OCI-LY3 (cell line): ENCODE measurements at regions not wholly inside any gene's neighbourhood (a gene's known extent, or its start where the extent isn't known, plus 50 kb on each side); places are given as distances from the start of the nearest gene placed in this dataset.
"Not testable (repeated sequence)": the region's sequence is repeated elsewhere in the genome, so short reads cannot be mapped to it uniquely, and the experiment has no call there.

Source experiments
- EZH2phosphoT487 ChIP-seq: fragments of 200-600 bp; shearing (Covaris generic); IDR thresholded peaks from 2 replicates; pipeline ENCODE4 v1.6.1; 2018; ENCODE audit warnings: antibody characterized with exemption, mixed run types, low read depth
- TF ChIP-seq, protein P1 (sequence below): fragments of 200-600, 300-600 bp; sonication (generic); IDR thresholded peaks from 2 replicates; pipeline ENCODE4 v1.5.1; 2014; ENCODE audit warnings: antibody characterized with exemption, low read length, low read depth

DNA sequence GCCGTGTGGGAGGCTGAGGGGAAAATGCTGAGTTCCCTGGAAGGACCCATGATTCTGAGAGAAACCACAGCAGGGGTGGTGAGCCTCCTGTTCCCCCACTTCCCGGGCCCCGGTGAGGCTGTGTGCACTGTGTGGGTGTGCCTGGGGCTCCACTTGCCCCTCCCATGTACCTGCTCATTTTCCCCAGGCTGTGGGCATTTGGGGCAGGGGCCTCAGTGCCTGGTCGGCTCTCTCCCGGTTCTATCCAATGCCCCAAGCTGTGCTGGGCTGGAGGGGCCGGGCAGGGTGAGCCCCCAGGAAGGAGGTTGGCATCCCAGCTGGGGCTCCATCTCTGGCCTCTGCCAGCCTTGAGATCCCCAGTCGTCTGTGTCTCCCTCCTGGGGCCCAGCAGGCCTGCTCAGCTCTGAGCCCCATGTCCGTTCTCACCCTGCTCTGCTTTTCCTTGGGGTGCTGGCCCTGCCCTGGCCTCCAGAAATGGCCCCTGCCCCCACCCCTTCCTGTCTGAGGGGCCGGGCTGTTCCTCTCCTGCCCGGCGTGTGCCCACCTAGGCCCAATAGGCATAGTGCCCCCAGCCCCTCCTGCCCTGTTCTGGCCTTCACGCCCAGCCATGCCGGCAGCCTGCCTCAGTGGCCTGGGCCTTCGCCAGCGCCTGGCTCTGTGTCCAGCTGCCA lies 80.1 kb downstream of the TMEM121 start:
- TF ChIP-seq, protein P1, sequence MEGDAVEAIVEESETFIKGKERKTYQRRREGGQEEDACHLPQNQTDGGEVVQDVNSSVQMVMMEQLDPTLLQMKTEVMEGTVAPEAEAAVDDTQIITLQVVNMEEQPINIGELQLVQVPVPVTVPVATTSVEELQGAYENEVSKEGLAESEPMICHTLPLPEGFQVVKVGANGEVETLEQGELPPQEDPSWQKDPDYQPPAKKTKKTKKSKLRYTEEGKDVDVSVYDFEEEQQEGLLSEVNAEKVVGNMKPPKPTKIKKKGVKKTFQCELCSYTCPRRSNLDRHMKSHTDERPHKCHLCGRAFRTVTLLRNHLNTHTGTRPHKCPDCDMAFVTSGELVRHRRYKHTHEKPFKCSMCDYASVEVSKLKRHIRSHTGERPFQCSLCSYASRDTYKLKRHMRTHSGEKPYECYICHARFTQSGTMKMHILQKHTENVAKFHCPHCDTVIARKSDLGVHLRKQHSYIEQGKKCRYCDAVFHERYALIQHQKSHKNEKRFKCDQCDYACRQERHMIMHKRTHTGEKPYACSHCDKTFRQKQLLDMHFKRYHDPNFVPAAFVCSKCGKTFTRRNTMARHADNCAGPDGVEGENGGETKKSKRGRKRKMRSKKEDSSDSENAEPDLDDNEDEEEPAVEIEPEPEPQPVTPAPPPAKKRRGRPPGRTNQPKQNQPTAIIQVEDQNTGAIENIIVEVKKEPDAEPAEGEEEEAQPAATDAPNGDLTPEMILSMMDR, result not testable (repeated sequence)
- not testable (repeated sequence) for TF ChIP-seq EZH2phosphoT487
